ENCODE measurements at regions not wholly inside any gene's neighbourhood (a gene's known extent, or its start where the extent isn't known, plus 50 kb on each side); places are given as distances from the start of the nearest gene placed in this dataset.

GRCh38 chr2:239881031-239881471 is 144.1 kb downstream of the NDUFA10 start:
- H3K4me3 Mint-ChIP-seq, result no peak overlapping the region
- intact Hi-C loops (cut with micrococcal nuclease), result no loop called here
- peaks cover 7% of the 10 kb centered on the region for H3K27me3 Mint-ChIP-seq (ENCODE audit: insufficient read depth)
- no peak for DNase-seq (ENCODE audit: low spot score)
- peaks cover 6% of the 10 kb centered on the region for H3K4me1 Mint-ChIP-seq (ENCODE audit: low read depth)
- peaks cover 17% of the 10 kb centered on the region for H3K9me3 Mint-ChIP-seq
- H3K36me3 Mint-ChIP-seq (ENCODE audit: low read depth), result peaks cover 2% of the 10 kb centered on the region
- no peak overlapping the region for H3K27ac Mint-ChIP-seq

- H3K4me1 Mint-ChIP-seq (ENCODE audit: low read depth), result peaks cover 6% of the 10 kb centered on the region
- no peak for DNase-seq (ENCODE audit: low spot score)
- peaks cover 2% of the 10 kb centered on the region for H3K36me3 Mint-ChIP-seq (ENCODE audit: low read depth)
- H3K27me3 Mint-ChIP-seq (ENCODE audit: insufficient read depth), result peaks cover 7% of the 10 kb centered on the region
- H3K4me3 Mint-ChIP-seq, result no peak overlapping the region
- no peak overlapping the region for H3K27ac Mint-ChIP-seq
- peaks cover 12% of the 10 kb centered on the region for H3K9me3 Mint-ChIP-seq
- intact Hi-C loops (cut with micrococcal nuclease), result no loop called here
Measured at GRCh38 chr2:239880396-239880795, 144.7 kb downstream of the NDUFA10 start.

GRCh38 chr2:239879423-239880084 is 145.6 kb downstream of the NDUFA10 start:
- Mint-ChIP-seq H3K27ac (no peak overlapping the region), H3K36me3 (ENCODE audit: low read depth) (peaks cover under 1% of the 10 kb centered on the region), H3K4me1 (ENCODE audit: low read depth) (peaks cover 6% of the 10 kb centered on the region), H3K27me3 (ENCODE audit: insufficient read depth) (peaks cover 5% of the 10 kb centered on the region), H3K4me3 (no peak overlapping the region), H3K9me3 (peaks cover 4% of the 10 kb centered on the region)
- no peak for DNase-seq (ENCODE audit: low spot score)
- intact Hi-C loops (cut with micrococcal nuclease), result no loop called here

GRCh38 chr2:239878686-239879085 is 146.5 kb downstream of the NDUFA10 start:
- Mint-ChIP-seq H3K36me3 (ENCODE audit: low read depth) (no peaks in the 10 kb centered on the region), H3K27ac (no peak overlapping the region), H3K9me3 (no peaks in the 10 kb centered on the region), H3K4me3 (no peak overlapping the region), H3K4me1 (ENCODE audit: low read depth) (peaks cover 6% of the 10 kb centered on the region), H3K27me3 (ENCODE audit: insufficient read depth) (peaks cover 5% of the 10 kb centered on the region)
- DNase-seq (ENCODE audit: low spot score), result no peak
- intact Hi-C loops (cut with micrococcal nuclease), result no loop called here

GRCh38 chr2:239876948-239877289 is 148.2 kb downstream of the NDUFA10 start:
- peaks cover under 1% of the 10 kb centered on the region for H3K4me1 Mint-ChIP-seq (ENCODE audit: low read depth)
- intact Hi-C loops (cut with micrococcal nuclease), result no loop called here

GRCh38 chr2:239876271-239876947 is 148.7 kb downstream of the NDUFA10 start:
- no peaks in the 10 kb centered on the region for H3K9me3 Mint-ChIP-seq
- H3K4me3 Mint-ChIP-seq, result no peak overlapping the region
- H3K27ac Mint-ChIP-seq, result no peak overlapping the region
- intact Hi-C loops (cut with micrococcal nuclease), result no loop called here
- no peaks in the 10 kb centered on the region for H3K4me1 Mint-ChIP-seq (ENCODE audit: low read depth)
- H3K36me3 Mint-ChIP-seq (ENCODE audit: low read depth), result no peaks in the 10 kb centered on the region
- no peak for DNase-seq (ENCODE audit: low spot score)
- peaks cover 2% of the 10 kb centered on the region for H3K27me3 Mint-ChIP-seq (ENCODE audit: insufficient read depth)

More at GRCh38 chr2:239876948-239877289, 148.2 kb downstream of the NDUFA10 start:
- H3K9me3 Mint-ChIP-seq, result no peaks in the 10 kb centered on the region
- no peak overlapping the region for H3K4me3 Mint-ChIP-seq
- peaks cover 2% of the 10 kb centered on the region for H3K27me3 Mint-ChIP-seq (ENCODE audit: insufficient read depth)
- DNase-seq (ENCODE audit: low spot score), result no peak
- H3K36me3 Mint-ChIP-seq (ENCODE audit: low read depth), result no peaks in the 10 kb centered on the region
- H3K27ac Mint-ChIP-seq, result no peak overlapping the region

GRCh38 chr2:239874636-239875356 is 150.3 kb downstream of the NDUFA10 start:
- no peak for DNase-seq (ENCODE audit: low spot score)
- Mint-ChIP-seq H3K9me3 (no peaks in the 10 kb centered on the region), H3K27ac (peak overlapping the region; percentile 61), H3K27me3 (ENCODE audit: insufficient read depth) (peaks cover 2% of the 10 kb centered on the region), H3K4me1 (ENCODE audit: low read depth) (no peaks in the 10 kb centered on the region), H3K36me3 (ENCODE audit: low read depth) (no peaks in the 10 kb centered on the region), H3K4me3 (no peak overlapping the region)
- intact Hi-C loops (cut with micrococcal nuclease), result no loop called here

GRCh38 chr2:239873656-239874635 is 151.2 kb downstream of the NDUFA10 start:
- Mint-ChIP-seq H3K4me3 (no peak overlapping the region), H3K27me3 (ENCODE audit: insufficient read depth) (peaks cover 2% of the 10 kb centered on the region), H3K36me3 (ENCODE audit: low read depth) (no peaks in the 10 kb centered on the region), H3K27ac (peak overlapping the region; percentile 61), H3K9me3 (no peaks in the 10 kb centered on the region), H3K4me1 (ENCODE audit: low read depth) (no peaks in the 10 kb centered on the region)
- intact Hi-C loops (cut with micrococcal nuclease), result no loop called here
- DNase-seq (ENCODE audit: low spot score), result no peak

- Mint-ChIP-seq H3K9me3 (no peaks in the 10 kb centered on the region), H3K36me3 (ENCODE audit: low read depth) (no peaks in the 10 kb centered on the region)
- DNase-seq (ENCODE audit: low spot score), result no peak
Measured at GRCh38 chr2:239871481-239872435, 153.4 kb downstream of the NDUFA10 start.

GRCh38 chr2:239870863-239871262 is 154.3 kb downstream of the NDUFA10 start:
- no peak overlapping the region for H3K4me3 Mint-ChIP-seq
- H3K27ac Mint-ChIP-seq, result no peak overlapping the region
- no peaks in the 10 kb centered on the region for H3K9me3 Mint-ChIP-seq
- no peaks in the 10 kb centered on the region for H3K36me3 Mint-ChIP-seq (ENCODE audit: low read depth)
- H3K27me3 Mint-ChIP-seq (ENCODE audit: insufficient read depth), result peaks cover 2% of the 10 kb centered on the region
- no peaks in the 10 kb centered on the region for H3K4me1 Mint-ChIP-seq (ENCODE audit: low read depth)
- intact Hi-C loops (cut with micrococcal nuclease), result no loop called here
- DNase-seq (ENCODE audit: low spot score), result no peak

More at GRCh38 chr2:239871481-239872435, 153.4 kb downstream of the NDUFA10 start:
- no peak overlapping the region for H3K27ac Mint-ChIP-seq
- peaks cover 2% of the 10 kb centered on the region for H3K27me3 Mint-ChIP-seq (ENCODE audit: insufficient read depth)
- H3K4me3 Mint-ChIP-seq, result no peak overlapping the region
- intact Hi-C loops (cut with micrococcal nuclease), result no loop called here
- no peaks in the 10 kb centered on the region for H3K4me1 Mint-ChIP-seq (ENCODE audit: low read depth)

GRCh38 chr2:239870276-239870675 is 154.9 kb downstream of the NDUFA10 start:
- no peaks in the 10 kb centered on the region for H3K4me1 Mint-ChIP-seq (ENCODE audit: low read depth)
- H3K9me3 Mint-ChIP-seq, result no peaks in the 10 kb centered on the region
- no peak overlapping the region for H3K27ac Mint-ChIP-seq
- no peaks in the 10 kb centered on the region for H3K36me3 Mint-ChIP-seq (ENCODE audit: low read depth)
- no peaks in the 10 kb centered on the region for H3K27me3 Mint-ChIP-seq (ENCODE audit: insufficient read depth)
- no peak for DNase-seq (ENCODE audit: low spot score)
- intact Hi-C loops (cut with micrococcal nuclease), result no loop called here
- no peak overlapping the region for H3K4me3 Mint-ChIP-seq

Data from activated T-helper 1 cell treated with anti-CD3 and anti-CD28 coated beads, Interleukin-12 subunit alpha, Interleukin-12 subunit beta, Interleukin-2, Interleukin-4 antibody, amounts not matched to agents 30 ng/mL and 10 ng/mL and 1 ng/mL, durations not matched to agents 14 hours and 24 hours and 36 hours (primary cell).